SU-DHL-6 (cell line): ENCODE measurements at regions not wholly inside any gene's neighbourhood (a gene's known extent, or its start where the extent isn't known, plus 50 kb on each side); places are given as distances from the start of the nearest gene placed in this dataset.
A peak's percentile ranks its signal among the peaks of the same experiment; 100 is the strongest.

Source experiments
- H2AFZ ChIP-seq: fragments of 200-600 bp; sonication (generic); 2 replicates; pipeline ENCODE4 v1.6.1; 2014; ENCODE audit warnings: low read depth, mild to moderate bottlenecking, moderate library complexity, mixed read lengths, antibody characterized with exemption, low read length; ENCODE audit not compliant: severe bottlenecking
- H3F3A ChIP-seq: fragments of 200-600 bp; shearing (Covaris generic); 2 replicates; pipeline ENCODE4 v1.6.0; 2016; ENCODE audit warnings: antibody characterized with exemption, mild to moderate bottlenecking; ENCODE audit not compliant: insufficient read depth
- H3K27ac ChIP-seq: fragments of 200-600 bp; sonication (generic); 2 replicates; pipeline ENCODE4 v1.5.1; 2016; ENCODE audit warnings: low read depth, mild to moderate bottlenecking, low read length, moderate library complexity, mixed read lengths
- H3K27me3 ChIP-seq: fragments of 200-600 bp; sonication (generic), shearing (Covaris generic); 2 replicates; pipeline ENCODE4 v1.6.0; 2014; ENCODE audit warnings: mild to moderate bottlenecking, low read length
- H3K36me3 ChIP-seq: fragments of 200-600 bp; sonication (generic); 2 replicates; pipeline ENCODE4 v1.6.1; 2014; ENCODE audit warnings: mild to moderate bottlenecking, low read length, mixed read lengths
- H3K4me2 ChIP-seq: fragments of 300-600, 200-600 bp; shearing (Covaris generic), sonication (generic); 2 replicates; pipeline ENCODE4 v1.6.0; 2014; ENCODE audit warnings: low read length, low read depth, mild to moderate bottlenecking; ENCODE audit not compliant: poor library complexity, severe bottlenecking
- H3K4me3 ChIP-seq: fragments of 200-600 bp; sonication (generic); 2 replicates; pipeline ENCODE4 v1.5.1; 2014; ENCODE audit warnings: antibody characterized with exemption, low read length, mild to moderate bottlenecking, mixed read lengths; ENCODE audit not compliant: insufficient read depth, poor library complexity, severe bottlenecking
- H3K79me2 ChIP-seq: fragments of 200-600 bp; sonication (generic); 2 replicates; pipeline ENCODE4 v1.6.1; 2014; ENCODE audit warnings: mild to moderate bottlenecking, low read length, moderate library complexity; ENCODE audit not compliant: insufficient read depth
- H3K9ac ChIP-seq: fragments of 200-600 bp; sonication (generic); 2 replicates; pipeline ENCODE4 v1.7.0; 2014; ENCODE audit warnings: mild to moderate bottlenecking, low read length
- H3K9me2 ChIP-seq: fragments of 200-600 bp; sonication (generic); replicated peaks from 2 replicates; pipeline ENCODE4 v1.6.1; 2014; ENCODE audit warnings: low read length; ENCODE audit not compliant: insufficient read depth
- H3K9me3 ChIP-seq: fragments of 200-600 bp; sonication (generic); 2 replicates; pipeline ENCODE4 v1.6.1; 2014; ENCODE audit warnings: low read length, mixed read lengths; ENCODE audit not compliant: insufficient read depth
- H4K20me1 ChIP-seq: fragments of 200-600 bp; sonication (generic); 2 replicates; pipeline ENCODE4 v1.6.1; 2014; ENCODE audit warnings: low read depth, mild to moderate bottlenecking, antibody characterized with exemption, low read length, moderate library complexity, mixed read lengths
- EZH2phosphoT487 ChIP-seq: fragments of 200-600 bp; sonication (generic), shearing (Covaris generic); conservative IDR thresholded peaks from 2 replicates; pipeline ENCODE4 v1.6.1; 2018; ENCODE audit warnings: mild to moderate bottlenecking, antibody characterized with exemption, low read length, moderate library complexity, mixed read lengths
- TF ChIP-seq, protein P1 (sequence below): fragments of 200-600 bp; sonication (generic); IDR thresholded peaks from one replicate; pipeline ENCODE4 v1.5.1; 2017; ENCODE audit warnings: antibody characterized with exemption, mild to moderate bottlenecking, low read length, moderate library complexity; ENCODE audit not compliant: insufficient read depth, poor library complexity, severe bottlenecking

DNA sequence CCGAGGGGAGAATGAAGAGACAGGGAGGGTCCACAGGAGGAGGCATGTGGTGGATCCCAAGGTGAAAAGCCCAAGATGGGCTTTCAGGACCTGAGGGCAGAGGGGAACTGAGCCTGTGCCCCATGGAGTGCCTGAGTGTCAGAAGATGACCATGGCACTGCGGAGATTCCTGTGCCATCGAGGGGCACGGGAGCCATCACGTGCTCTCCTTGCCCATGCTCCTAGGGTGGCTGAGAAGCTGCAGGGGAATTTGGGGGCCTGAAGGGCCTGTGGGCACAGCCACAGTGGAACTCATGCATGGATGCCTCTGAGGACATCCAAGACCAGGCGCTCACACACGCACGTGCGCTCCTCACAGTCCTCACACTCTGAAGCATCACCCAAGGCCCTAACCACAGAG, 56.1 kb upstream of the GLI2 start:
- no peak overlapping the region for H2AFZ ChIP-seq

DNA sequence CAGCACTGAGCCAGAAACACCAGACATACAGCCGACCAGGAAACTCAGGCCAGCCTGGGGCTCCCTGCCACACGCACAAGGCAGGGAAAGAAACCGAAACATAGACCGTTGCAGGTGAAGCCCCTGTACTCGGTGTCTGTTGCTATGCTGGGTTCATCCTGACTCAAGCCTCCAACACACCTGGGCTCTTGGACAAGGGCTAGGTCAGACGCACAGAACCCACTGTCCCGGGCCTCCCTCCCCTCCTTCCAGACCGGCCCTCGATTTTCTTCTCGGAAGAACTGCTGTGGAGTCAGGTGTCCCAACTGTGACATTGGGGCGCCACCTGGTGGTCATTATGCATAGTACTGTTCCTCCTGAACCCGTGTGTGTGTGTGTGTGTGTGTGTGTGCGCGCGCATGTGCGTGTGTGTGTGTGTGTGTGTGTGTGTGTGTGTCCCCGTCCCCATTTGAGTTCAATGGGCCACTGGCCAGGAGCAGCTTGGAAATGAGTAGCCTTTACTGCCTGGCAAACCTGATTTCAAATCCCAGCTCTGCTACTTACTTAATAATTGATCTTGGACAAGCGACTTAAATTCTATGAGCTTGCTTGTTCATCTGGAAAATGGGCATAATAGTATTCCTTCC, 55.4 kb upstream of the GLI2 start:
- TF ChIP-seq EZH2phosphoT487, result no peak
- TF ChIP-seq, protein P1, sequence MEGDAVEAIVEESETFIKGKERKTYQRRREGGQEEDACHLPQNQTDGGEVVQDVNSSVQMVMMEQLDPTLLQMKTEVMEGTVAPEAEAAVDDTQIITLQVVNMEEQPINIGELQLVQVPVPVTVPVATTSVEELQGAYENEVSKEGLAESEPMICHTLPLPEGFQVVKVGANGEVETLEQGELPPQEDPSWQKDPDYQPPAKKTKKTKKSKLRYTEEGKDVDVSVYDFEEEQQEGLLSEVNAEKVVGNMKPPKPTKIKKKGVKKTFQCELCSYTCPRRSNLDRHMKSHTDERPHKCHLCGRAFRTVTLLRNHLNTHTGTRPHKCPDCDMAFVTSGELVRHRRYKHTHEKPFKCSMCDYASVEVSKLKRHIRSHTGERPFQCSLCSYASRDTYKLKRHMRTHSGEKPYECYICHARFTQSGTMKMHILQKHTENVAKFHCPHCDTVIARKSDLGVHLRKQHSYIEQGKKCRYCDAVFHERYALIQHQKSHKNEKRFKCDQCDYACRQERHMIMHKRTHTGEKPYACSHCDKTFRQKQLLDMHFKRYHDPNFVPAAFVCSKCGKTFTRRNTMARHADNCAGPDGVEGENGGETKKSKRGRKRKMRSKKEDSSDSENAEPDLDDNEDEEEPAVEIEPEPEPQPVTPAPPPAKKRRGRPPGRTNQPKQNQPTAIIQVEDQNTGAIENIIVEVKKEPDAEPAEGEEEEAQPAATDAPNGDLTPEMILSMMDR, result peak; percentile 46
- H2AFZ ChIP-seq, result no peak overlapping the region
- no peaks in the 10 kb centered on the region for H3K79me2 ChIP-seq
- no peaks in the 10 kb centered on the region for H4K20me1 ChIP-seq
- no peaks in the 10 kb centered on the region for H3K36me3 ChIP-seq
- no peaks in the 10 kb centered on the region for H3K9me3 ChIP-seq
- no peak overlapping the region for H3K4me2 ChIP-seq
- H3F3A ChIP-seq, result no peaks in the 10 kb centered on the region
- no peak overlapping the region for H3K9ac ChIP-seq
- no peaks in the 10 kb centered on the region for H3K27me3 ChIP-seq
- no peaks in the 10 kb centered on the region for H3K9me2 ChIP-seq
- H3K27ac ChIP-seq, result no peak overlapping the region
- H3K4me3 ChIP-seq, result no peak overlapping the region

More for the DNA sequence above, 56.1 kb upstream of the GLI2 start:
- H3F3A ChIP-seq, result no peaks in the 10 kb centered on the region
- H3K9me2 ChIP-seq, result no peaks in the 10 kb centered on the region
- no peaks in the 10 kb centered on the region for H3K9me3 ChIP-seq
- no peak overlapping the region for H3K9ac ChIP-seq
- no peak overlapping the region for H3K4me3 ChIP-seq
- TF ChIP-seq, protein P1, result no peak
- no peak for TF ChIP-seq EZH2phosphoT487
- H3K79me2 ChIP-seq, result no peaks in the 10 kb centered on the region
- no peaks in the 10 kb centered on the region for H3K27me3 ChIP-seq
- no peaks in the 10 kb centered on the region for H3K36me3 ChIP-seq
- no peak overlapping the region for H3K4me2 ChIP-seq
- H4K20me1 ChIP-seq, result no peaks in the 10 kb centered on the region
- no peak overlapping the region for H3K27ac ChIP-seq

DNA sequence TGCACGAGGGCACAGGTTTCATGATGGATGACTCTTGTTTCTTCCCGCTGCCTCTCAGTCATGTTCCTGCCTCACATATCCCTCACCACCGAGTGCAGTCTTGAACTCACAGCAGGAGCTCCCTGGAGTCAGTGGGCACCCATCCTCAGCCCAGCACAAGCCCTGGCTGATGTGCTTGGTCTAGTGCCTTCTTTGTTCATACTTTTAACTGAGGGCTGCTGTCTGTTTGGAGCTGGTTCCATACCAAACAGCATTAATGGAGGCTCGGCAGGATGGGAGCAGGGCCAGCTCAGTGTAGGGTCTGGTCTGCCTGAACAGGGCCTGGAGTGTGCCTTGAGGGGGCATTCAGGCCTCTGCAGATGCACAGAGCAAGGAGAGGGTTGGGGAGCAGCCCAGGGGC, 54.5 kb upstream of the GLI2 start:
- H3K9ac ChIP-seq, result no peak overlapping the region
- H2AFZ ChIP-seq, result no peak overlapping the region
- H3K4me2 ChIP-seq, result no peak overlapping the region
- H3K27ac ChIP-seq, result no peak overlapping the region
- H3K79me2 ChIP-seq, result no peaks in the 10 kb centered on the region
- H3K9me3 ChIP-seq, result no peaks in the 10 kb centered on the region
- TF ChIP-seq, protein P1, result no peak
- TF ChIP-seq EZH2phosphoT487, result no peak
- no peak overlapping the region for H3K4me3 ChIP-seq
- no peaks in the 10 kb centered on the region for H3K9me2 ChIP-seq
- no peaks in the 10 kb centered on the region for H3K27me3 ChIP-seq
- H3F3A ChIP-seq, result no peaks in the 10 kb centered on the region
- no peaks in the 10 kb centered on the region for H4K20me1 ChIP-seq
- H3K36me3 ChIP-seq, result no peaks in the 10 kb centered on the region
